IMR-90 (cell line): ENCODE measurements at regions not wholly inside any gene's neighbourhood (a gene's known extent, or its start where the extent isn't known, plus 50 kb on each side); places are given as distances from the start of the nearest gene placed in this dataset.

Experiments used
- ATAC-seq: fragments of 200-7000 bp; cut with Tn5 transposase; 2 replicates; pipeline ENCODE4 v1.9.1; 2020; ENCODE audit warnings: low read depth, mild to moderate bottlenecking, moderate library complexity
- BruUV-seq: library from RNA; stranded (reverse); fragments of 400-500 nt; replicated peaks from 2 replicates; lab custom pipeline; 2021; lab: Mats Ljungman, UMichigan
- CTCF ChIA-PET: fragments of 300-600 bp; formaldehyde crosslinking; extraction: SDS; loops from one replicate; lab custom pipeline; 2021; ENCODE audit warnings: antibody characterized with exemption; lab: Yijun Ruan, JAX
- POLR2A ChIA-PET: fragments of 300-600 bp; sonication (Branson Sonifier 250); formaldehyde crosslinking; loops from one replicate; lab custom pipeline; 2022; ENCODE audit warnings: antibody characterized with exemption; ENCODE audit not compliant: unreplicated experiment; lab: Charles Lee
- DNase-seq: peaks from one replicate; pipeline ENCODE4 v3.0.0; 2013
- H2AFZ ChIP-seq: replicated peaks from 2 replicates; pipeline ENCODE3; 2013; ENCODE audit warnings: low read length, mild to moderate bottlenecking; ENCODE audit not compliant: poor library complexity
- H2AK5ac ChIP-seq: 2 replicates; pipeline ENCODE4 v1.6.1; 2013; ENCODE audit warnings: low read depth, low read length, inconsistent platforms
- H2AK9ac ChIP-seq: replicated peaks from 2 replicates; pipeline ENCODE3; 2013; ENCODE audit warnings: mild to moderate bottlenecking, low read depth, low read length, moderate library complexity; ENCODE audit not compliant: poor library complexity
- H2BK120ac ChIP-seq: 2 replicates; pipeline ENCODE4 v1.6.1; 2013; ENCODE audit warnings: low read depth, low read length, inconsistent platforms
- H2BK15ac ChIP-seq: 3 replicates; pipeline ENCODE4 v1.6.1; 2013; ENCODE audit warnings: low read depth, low read length, inconsistent platforms
- H2BK20ac ChIP-seq: 2 replicates; pipeline ENCODE4 v1.6.1; 2013; ENCODE audit warnings: low read depth, mild to moderate bottlenecking, inconsistent platforms, low read length, moderate library complexity
- H2BK5ac ChIP-seq: 2 replicates; pipeline ENCODE4 v1.6.1; 2013; ENCODE audit warnings: mild to moderate bottlenecking, low read depth, low read length, inconsistent platforms; ENCODE audit not compliant: poor library complexity, severe bottlenecking
- H3K14ac ChIP-seq: replicated peaks from 2 replicates; pipeline ENCODE4 v1.6.1; 2013; ENCODE audit warnings: low read depth, low read length, inconsistent platforms
- H3K18ac ChIP-seq: 2 replicates; pipeline ENCODE4 v1.6.1; 2013; ENCODE audit warnings: low read depth, low read length, control low read depth
- H3K23ac ChIP-seq: 2 replicates; pipeline ENCODE4 v1.6.1; 2013; ENCODE audit warnings: low read depth, low read length, inconsistent platforms
- H3K27ac ChIP-seq: 2 replicates; pipeline ENCODE4 v1.5.1; 2013; ENCODE audit warnings: mild to moderate bottlenecking, control low read depth, low read length; ENCODE audit not compliant: insufficient read depth
- H3K27me3 ChIP-seq: 2 replicates; pipeline ENCODE4 v1.6.1; 2013; ENCODE audit warnings: low read length; ENCODE audit not compliant: control insufficient read depth, insufficient read depth
- H3K36me3 ChIP-seq: 2 replicates; pipeline ENCODE4 v1.6.1; 2013; ENCODE audit warnings: low read length, mixed read lengths; ENCODE audit not compliant: control insufficient read depth, insufficient read depth
- H3K4ac ChIP-seq: 2 replicates; pipeline ENCODE4 v1.6.1; 2013; ENCODE audit warnings: low read depth, low read length, inconsistent platforms
- H3K4me1 ChIP-seq: 2 replicates; pipeline ENCODE4 v1.6.1; 2013; ENCODE audit warnings: low read length, mixed read lengths; ENCODE audit not compliant: control insufficient read depth, insufficient read depth
- H3K4me2 ChIP-seq: 2 replicates; pipeline ENCODE4 v1.6.1; 2013; ENCODE audit warnings: low read depth, mild to moderate bottlenecking, control low read depth, low read length, moderate library complexity
- H3K4me3 ChIP-seq: 2 replicates; pipeline ENCODE4 v1.5.1; 2013; ENCODE audit warnings: low read depth, mild to moderate bottlenecking, control low read depth, low read length, moderate library complexity; ENCODE audit not compliant: insufficient read depth
- H3K56ac ChIP-seq: 2 replicates; pipeline ENCODE4 v1.6.1; 2013; ENCODE audit warnings: low read length, inconsistent platforms; ENCODE audit not compliant: insufficient read depth; ENCODE audit errors: extremely low read depth
- H3K79me1 ChIP-seq, 2 experiments: 2 replicates each; pipeline ENCODE4 v1.6.1; 2013; ENCODE audit warnings: low read length in 2 of 2, inconsistent platforms in 1 of 2, low read depth in 1 of 2
- H3K9ac ChIP-seq: 2 replicates; pipeline ENCODE4 v1.6.1; 2013; ENCODE audit warnings: low read depth, low read length, control low read depth
- H3K9me1 ChIP-seq: 2 replicates; pipeline ENCODE4 v1.6.1; 2013; ENCODE audit warnings: low read length, inconsistent platforms; ENCODE audit not compliant: insufficient read depth
- H3K9me3 ChIP-seq: 2 replicates; pipeline ENCODE4 v1.6.1; 2013; ENCODE audit warnings: low read length; ENCODE audit not compliant: control insufficient read depth, insufficient read depth
- H4K20me1 ChIP-seq: 2 replicates; pipeline ENCODE4 v1.6.1; 2013; ENCODE audit warnings: low read length, inconsistent platforms; ENCODE audit not compliant: insufficient read depth
- H4K5ac ChIP-seq: 2 replicates; pipeline ENCODE4 v1.6.1; 2013; ENCODE audit warnings: mild to moderate bottlenecking, low read depth, low read length, control low read depth
- H4K8ac ChIP-seq, 2 experiments: 2 replicates each; pipeline ENCODE4 v1.6.1; 2013; ENCODE audit warnings: low read depth in 2 of 2, low read length in 2 of 2, control low read depth in 1 of 2, inconsistent platforms in 1 of 2
- H4K91ac ChIP-seq: 2 replicates; pipeline ENCODE4 v1.6.1; 2013; ENCODE audit warnings: low read depth, low read length, inconsistent platforms; ENCODE audit not compliant: insufficient read depth
- ELK1 ChIP-seq: fragments of 150-350 bp; IDR thresholded peaks from 2 replicates; pipeline ENCODE4 v1.6.1; 2016; ENCODE audit warnings: low read depth, mild to moderate bottlenecking, low read length, moderate library complexity, borderline replicate concordance
- WGBS, 2 experiments: methylation state at CpG; one replicate each; pipeline versions ENCODE4 v1.1.5 to v1.1.7; 2013; ENCODE audit warnings: missing lambda C conversion rate in 2 of 2; ENCODE audit not compliant: insufficient read length in 1 of 2; ENCODE audit errors: extremely low coverage in 2 of 2; 5-methylcytosine and 5-hydroxymethylcytosine counted together
- dilution Hi-C: fragments of 300-500 bp; cut with HindIII; formaldehyde crosslinking; loops from one replicate; pipeline ENCODE4 v1.14.3; 2018; ENCODE audit warnings: low sequenced_read_pairs; ENCODE audit not compliant: unreplicated experiment
- in situ Hi-C: fragments of 300-500 bp; cut with MboI; formaldehyde crosslinking; loops from 3 replicates; pipeline ENCODE4 v1.14.3; 2019; ENCODE audit warnings: low sequenced_read_pairs, inconsistent platforms, mixed read lengths
- intact Hi-C: fragments of 100-400 bp; cut with micrococcal nuclease; formaldehyde crosslinking; loops from 2 replicates; pipeline ENCODE4 v1.10.0; 2022

- H2AK9ac ChIP-seq: no peak overlapping the region
- no peaks in the 10 kb centered on the region for H3K79me1 ChIP-seq
- no peak overlapping the region for H2BK15ac ChIP-seq
- ChIA-PET CTCF (no interaction called here), POLR2A (no interaction called here)
- ATAC-seq: no peak
- BruUV-seq: no TSS peak
- no peak overlapping the region for H2BK5ac ChIP-seq
- no peaks in the 10 kb centered on the region for H3K4me1 ChIP-seq
- H3K56ac ChIP-seq: no peak overlapping the region
- no peaks in the 10 kb centered on the region for H3K9me1 ChIP-seq
- no peak overlapping the region for H2BK120ac ChIP-seq
- peaks cover 2% of the 10 kb centered on the region for H3K9me3 ChIP-seq
- no peak for TF ChIP-seq ELK1
- H2AK5ac ChIP-seq: no peak overlapping the region
- H3K23ac ChIP-seq: no peak overlapping the region
- H4K8ac ChIP-seq: no peak overlapping the region
- intact Hi-C loops (no loop called here), in situ Hi-C loops (no loop called here), dilution Hi-C loops (no loop called here)
- H4K20me1 ChIP-seq: no peaks in the 10 kb centered on the region
- no peak overlapping the region for H3K4ac ChIP-seq
- H3K4me3 ChIP-seq: no peak overlapping the region
- H3K9ac ChIP-seq: no peak overlapping the region
- no peaks in the 10 kb centered on the region for H3K36me3 ChIP-seq
- DNase-seq: no peak
- H4K5ac ChIP-seq: no peak overlapping the region
- no peak overlapping the region for H2BK20ac ChIP-seq
- H3K14ac ChIP-seq: no peak overlapping the region
- H2AFZ ChIP-seq: no peak overlapping the region
- H3K4me2 ChIP-seq: no peak overlapping the region
- H4K91ac ChIP-seq: no peak overlapping the region
- H3K27me3 ChIP-seq: no peaks in the 10 kb centered on the region
- no peak overlapping the region for H3K18ac ChIP-seq
- no peak overlapping the region for H3K27ac ChIP-seq
- no CpG with 5 or more reads among the region's 2 CpGs for WGBS, 2 experiments
Measured at GRCh38 chr13:60969656-60970055, 446.0 kb downstream of the PCDH20 start.
